Spleen (tissue), 7 donors: ENCODE measurements at regions not wholly inside any gene's neighbourhood (a gene's known extent, or its start where the extent isn't known, plus 50 kb on each side); places are given as distances from the start of the nearest gene placed in this dataset.

ENCODE experiments used
- CTCF ChIP-seq, 11 experiments: fragments of 200-600 bp in 7 of 11; fragments of 450-650 bp in 4 of 11; sonication (generic) in 4 of 11; IDR thresholded peaks in 8 of 11; conservative IDR thresholded peaks in 3 of 11; 1 replicate in 7 of 11; 2 replicates in 4 of 11; pipeline versions ENCODE4 v1.4.0 to v1.8.0; 2016 to 2021; ENCODE audit warnings: antibody characterized with exemption in 11 of 11, inconsistent platforms in 4 of 11, mild to moderate bottlenecking in 1 of 11
- POLR2A ChIP-seq, 3 donors: fragments of 450-650 bp; IDR thresholded peaks; one replicate each; pipeline ENCODE4 v1.5.1; 2017; ENCODE audit warnings: antibody characterized with exemption in 3 of 3, mild to moderate bottlenecking in 1 of 3
- donor health status: DM: no; HTN: no; CAD: no; lungs with moderate emphysema.
- donor health status: DM: no; HTN: no; CAD: no.
- donor health status: DM: no; HTN: no; CAD: no.

- no peak for TF ChIP-seq POLR2A (IDR thresholded peaks at IDR 0.05)
- TF ChIP-seq CTCF (IDR thresholded peaks at IDR 0.05 in 8 of 11, conservative IDR thresholded peaks at IDR 0.05 in 3 of 11): no peak
Observed at GRCh38 chr13:106096661-106097092, 438.8 kb downstream of the EFNB2 start.
